ENCODE measurements at regions not wholly inside any gene's neighbourhood (a gene's known extent, or its start where the extent isn't known, plus 50 kb on each side); places are given as distances from the start of the nearest gene placed in this dataset.

DNA sequence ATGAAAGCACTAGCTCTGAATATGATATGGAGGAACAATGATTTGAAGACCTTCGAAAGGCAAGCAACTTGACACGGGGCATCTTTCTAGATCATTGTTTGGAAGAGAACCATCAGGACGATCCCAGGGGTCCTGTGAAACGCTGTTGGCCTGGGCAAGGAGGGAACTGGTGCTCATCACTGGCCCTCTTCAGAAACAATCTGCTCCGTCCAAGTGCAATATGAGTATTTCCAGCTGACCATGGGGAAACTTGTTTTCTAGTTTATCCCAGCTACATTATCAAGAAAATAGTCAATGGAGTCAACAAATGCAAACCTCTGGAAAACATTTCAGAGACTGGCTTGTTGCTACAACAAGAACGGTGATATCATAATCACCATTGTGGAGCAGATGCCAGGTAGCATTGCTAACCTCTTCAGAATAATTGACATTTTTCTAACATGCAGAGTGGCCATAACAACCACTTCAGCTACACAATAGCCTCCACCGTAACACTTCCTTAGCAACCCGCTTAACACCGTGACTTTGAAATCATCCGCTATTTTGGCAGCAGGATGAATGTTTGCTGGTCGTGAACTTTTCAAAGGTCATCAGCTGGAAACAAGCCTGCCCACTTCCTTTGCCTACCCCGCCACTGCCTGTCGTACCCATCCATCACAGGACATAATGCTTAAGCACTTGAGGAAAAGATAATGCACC, 112.0 kb upstream of the PDE10A start:
- no peak overlapping the region for H3K4me3 ChIP-seq (ENCODE audit: low read depth in 2 of 2, low read length in 2 of 2)
- BruUV-seq (replicated peaks) = no TSS peak
- in situ Hi-C loops (cut with HindIII; ENCODE audit: low pct_unique_long_range_greater_than_20kb, low sequenced_read_pairs) (no loop called here), intact Hi-C loops (cut with micrococcal nuclease; ENCODE audit: unreplicated experiment) (no loop called here)
- no peak for DNase-seq (ENCODE audit: low read depth, low spot score)
- H3K4me1 ChIP-seq (ENCODE audit: control insufficient read depth, insufficient read depth, low read length) = no peaks in the 10 kb centered on the region
- no peaks in the 10 kb centered on the region for H3K9me3 ChIP-seq (ENCODE audit: control insufficient read depth, insufficient read depth, low read depth, low read length)
- CTCF ChIA-PET = no interaction called here
- no peaks in the 10 kb centered on the region for H3K36me3 ChIP-seq (ENCODE audit: control insufficient read depth, insufficient read depth, low read length)
- TF ChIP-seq, protein P1, sequence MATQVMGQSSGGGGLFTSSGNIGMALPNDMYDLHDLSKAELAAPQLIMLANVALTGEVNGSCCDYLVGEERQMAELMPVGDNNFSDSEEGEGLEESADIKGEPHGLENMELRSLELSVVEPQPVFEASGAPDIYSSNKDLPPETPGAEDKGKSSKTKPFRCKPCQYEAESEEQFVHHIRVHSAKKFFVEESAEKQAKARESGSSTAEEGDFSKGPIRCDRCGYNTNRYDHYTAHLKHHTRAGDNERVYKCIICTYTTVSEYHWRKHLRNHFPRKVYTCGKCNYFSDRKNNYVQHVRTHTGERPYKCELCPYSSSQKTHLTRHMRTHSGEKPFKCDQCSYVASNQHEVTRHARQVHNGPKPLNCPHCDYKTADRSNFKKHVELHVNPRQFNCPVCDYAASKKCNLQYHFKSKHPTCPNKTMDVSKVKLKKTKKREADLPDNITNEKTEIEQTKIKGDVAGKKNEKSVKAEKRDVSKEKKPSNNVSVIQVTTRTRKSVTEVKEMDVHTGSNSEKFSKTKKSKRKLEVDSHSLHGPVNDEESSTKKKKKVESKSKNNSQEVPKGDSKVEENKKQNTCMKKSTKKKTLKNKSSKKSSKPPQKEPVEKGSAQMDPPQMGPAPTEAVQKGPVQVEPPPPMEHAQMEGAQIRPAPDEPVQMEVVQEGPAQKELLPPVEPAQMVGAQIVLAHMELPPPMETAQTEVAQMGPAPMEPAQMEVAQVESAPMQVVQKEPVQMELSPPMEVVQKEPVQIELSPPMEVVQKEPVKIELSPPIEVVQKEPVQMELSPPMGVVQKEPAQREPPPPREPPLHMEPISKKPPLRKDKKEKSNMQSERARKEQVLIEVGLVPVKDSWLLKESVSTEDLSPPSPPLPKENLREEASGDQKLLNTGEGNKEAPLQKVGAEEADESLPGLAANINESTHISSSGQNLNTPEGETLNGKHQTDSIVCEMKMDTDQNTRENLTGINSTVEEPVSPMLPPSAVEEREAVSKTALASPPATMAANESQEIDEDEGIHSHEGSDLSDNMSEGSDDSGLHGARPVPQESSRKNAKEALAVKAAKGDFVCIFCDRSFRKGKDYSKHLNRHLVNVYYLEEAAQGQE (IDR thresholded peaks at IDR 0.05; ENCODE audit: insufficient read depth in 1 of 2, low read depth in 2 of 2, low read length in 1 of 2) = no peak
- TF ChIP-seq, protein P2, sequence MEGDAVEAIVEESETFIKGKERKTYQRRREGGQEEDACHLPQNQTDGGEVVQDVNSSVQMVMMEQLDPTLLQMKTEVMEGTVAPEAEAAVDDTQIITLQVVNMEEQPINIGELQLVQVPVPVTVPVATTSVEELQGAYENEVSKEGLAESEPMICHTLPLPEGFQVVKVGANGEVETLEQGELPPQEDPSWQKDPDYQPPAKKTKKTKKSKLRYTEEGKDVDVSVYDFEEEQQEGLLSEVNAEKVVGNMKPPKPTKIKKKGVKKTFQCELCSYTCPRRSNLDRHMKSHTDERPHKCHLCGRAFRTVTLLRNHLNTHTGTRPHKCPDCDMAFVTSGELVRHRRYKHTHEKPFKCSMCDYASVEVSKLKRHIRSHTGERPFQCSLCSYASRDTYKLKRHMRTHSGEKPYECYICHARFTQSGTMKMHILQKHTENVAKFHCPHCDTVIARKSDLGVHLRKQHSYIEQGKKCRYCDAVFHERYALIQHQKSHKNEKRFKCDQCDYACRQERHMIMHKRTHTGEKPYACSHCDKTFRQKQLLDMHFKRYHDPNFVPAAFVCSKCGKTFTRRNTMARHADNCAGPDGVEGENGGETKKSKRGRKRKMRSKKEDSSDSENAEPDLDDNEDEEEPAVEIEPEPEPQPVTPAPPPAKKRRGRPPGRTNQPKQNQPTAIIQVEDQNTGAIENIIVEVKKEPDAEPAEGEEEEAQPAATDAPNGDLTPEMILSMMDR (IDR thresholded peaks at IDR 0.05) = no peak
- TF ChIP-seq POLR2AphosphoS5 (IDR thresholded peaks at IDR 0.05; ENCODE audit: low read depth, low read length) (no peak), SIN3A (IDR thresholded peaks at IDR 0.05; ENCODE audit: borderline replicate concordance, insufficient read depth, low read depth, low read length) (no peak), TCF7L2 (IDR thresholded peaks at IDR 0.05; ENCODE audit: low read depth, low read length) (no peak)
- POLR2A ChIA-PET = interaction anchor here (0.5 kb wide), 1 partner anchor 316 kb away, joined by 3 read pairs; no protein-coding TSS in a partner anchor
- no peak for ATAC-seq
- no peak overlapping the region for H3K27ac ChIP-seq (ENCODE audit: low read length)
- peaks cover 2% of the 10 kb centered on the region for H3K27me3 ChIP-seq (ENCODE audit: control insufficient read depth, insufficient read depth, low read length)

DNA sequence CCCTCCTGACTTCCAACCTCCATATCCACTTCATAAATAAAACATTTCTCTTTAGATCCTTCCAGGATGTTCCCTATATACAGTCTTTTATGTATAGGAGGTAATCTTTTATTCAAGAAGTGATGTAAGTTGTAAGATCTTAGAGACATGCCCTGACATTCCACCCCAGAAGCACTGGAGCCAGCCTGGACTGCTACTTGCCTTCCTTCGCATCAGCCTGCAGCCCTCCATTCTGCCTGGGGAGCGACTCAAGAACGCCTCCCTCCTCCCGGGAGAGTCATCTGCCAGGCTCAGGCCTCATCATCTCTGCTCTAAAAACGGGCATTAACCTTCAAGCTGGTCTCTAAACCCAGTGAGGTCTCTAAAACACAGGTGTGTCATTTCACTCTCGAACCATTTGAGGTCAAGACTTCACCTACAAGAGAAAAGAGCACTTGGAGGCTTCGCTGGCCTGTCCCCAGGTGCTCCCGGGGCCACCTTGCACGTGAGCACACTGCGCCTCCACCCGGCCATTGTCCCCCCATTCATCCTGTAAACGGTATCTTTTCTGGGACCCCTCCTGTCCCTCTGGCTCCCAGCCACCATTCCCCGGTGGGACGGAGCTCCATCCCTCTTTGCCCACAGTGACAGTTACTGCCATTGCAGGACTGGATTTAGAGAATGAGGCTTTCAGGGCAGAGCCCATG, 107.5 kb upstream of the PDE10A start:
- intact Hi-C loops (cut with micrococcal nuclease; ENCODE audit: unreplicated experiment) = no loop called here
- Histone ChIP-seq H3K27me3 (ENCODE audit: control insufficient read depth, insufficient read depth, low read length) (no peaks in the 10 kb centered on the region; the same call in 1 of the 2 replicates), H3K9me3 (ENCODE audit: control insufficient read depth, insufficient read depth, low read depth, low read length) (no peaks in the 10 kb centered on the region), H3K4me3 (ENCODE audit: low read depth in 2 of 2, low read length in 2 of 2) (no peak overlapping the region), H3K27ac (ENCODE audit: low read length) (no peak overlapping the region), H3K4me1 (ENCODE audit: control insufficient read depth, insufficient read depth, low read length) (no peaks in the 10 kb centered on the region), H3K36me3 (ENCODE audit: control insufficient read depth, insufficient read depth, low read length) (no peaks in the 10 kb centered on the region)
- ChIA-PET POLR2A (no interaction called here), CTCF (no interaction called here)
- no peak for TF ChIP-seq POLR2AphosphoS5 (IDR thresholded peaks at IDR 0.05; ENCODE audit: low read depth, low read length)
- TF ChIP-seq, protein P2 (IDR thresholded peaks at IDR 0.05) = no peak
- TF ChIP-seq SIN3A (IDR thresholded peaks at IDR 0.05; ENCODE audit: borderline replicate concordance, insufficient read depth, low read depth, low read length) = no peak
- TF ChIP-seq, protein P1 (IDR thresholded peaks at IDR 0.05; ENCODE audit: insufficient read depth in 1 of 2, low read depth in 2 of 2, low read length in 1 of 2) = no peak
- no peak for TF ChIP-seq TCF7L2 (IDR thresholded peaks at IDR 0.05; ENCODE audit: low read depth, low read length)
- in situ Hi-C loops (cut with HindIII; ENCODE audit: low pct_unique_long_range_greater_than_20kb, low sequenced_read_pairs) = no loop called here
- DNase-seq (ENCODE audit: low read depth, low spot score) (no peak), ATAC-seq (no peak)
- BruUV-seq (replicated peaks) = no TSS peak

Data from Panc1 (cell line).